NCI-H146 (cell line): ENCODE measurements at regions not wholly inside any gene's neighbourhood (a gene's known extent, or its start where the extent isn't known, plus 50 kb on each side); places are given as distances from the start of the nearest gene placed in this dataset.

ENCODE experiments used
- DNase-seq: peaks from one replicate; lab custom pipeline; 2025; lab: John Stamatoyannopoulos, UW

DNA sequence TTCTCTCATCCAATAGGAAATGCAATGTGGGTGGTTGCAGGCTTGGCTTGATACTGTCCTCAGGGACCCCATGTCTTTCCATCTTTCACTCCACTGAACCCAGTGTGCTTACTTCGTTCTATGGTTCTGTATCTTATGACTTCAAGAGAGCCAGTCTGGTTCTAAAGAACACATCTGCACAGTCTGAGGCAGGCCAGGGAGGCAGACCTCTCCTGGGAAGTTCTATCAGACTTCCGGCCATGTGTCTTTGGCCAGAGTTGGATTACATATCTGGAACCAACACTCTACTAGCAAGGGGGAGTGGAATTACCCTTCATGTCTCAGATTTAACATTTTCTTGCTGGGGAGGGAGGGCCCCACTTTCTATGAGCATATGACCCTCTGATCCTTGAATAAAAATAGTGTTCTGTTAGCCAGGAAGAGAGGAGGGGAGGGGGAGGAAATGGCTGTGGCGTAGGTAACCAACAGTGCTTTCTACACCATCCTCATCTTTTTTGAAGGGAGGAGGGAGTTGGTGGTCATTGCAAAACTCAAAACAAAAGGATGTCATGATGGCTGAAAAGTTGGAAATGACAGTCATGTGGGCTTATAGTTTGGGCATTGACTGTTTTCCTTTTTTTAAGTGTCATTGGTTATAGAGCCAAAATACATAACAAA is 370.2 kb downstream of the GATA3 start:
- no peak for DNase-seq

DNA sequence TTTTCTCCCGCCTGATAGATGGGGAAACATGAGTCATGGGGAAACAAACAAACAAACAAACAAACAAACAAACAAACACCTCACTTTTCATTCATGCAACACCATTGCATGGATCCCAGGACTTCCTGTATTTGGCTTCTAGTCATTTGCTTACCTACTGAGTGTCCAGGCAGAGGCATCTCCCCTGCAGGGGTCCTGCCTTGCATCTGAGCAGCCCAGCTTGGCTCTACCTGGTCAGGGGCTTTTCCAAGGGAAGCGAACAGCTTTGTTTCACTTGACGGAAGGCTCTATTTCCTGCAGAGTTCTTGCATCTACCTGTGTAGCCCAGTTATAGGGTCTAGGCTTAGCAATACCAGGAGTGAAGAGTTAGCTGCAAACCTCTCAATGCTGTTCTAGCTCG is 374.2 kb downstream of the GATA3 start:
- no peak for DNase-seq

DNA sequence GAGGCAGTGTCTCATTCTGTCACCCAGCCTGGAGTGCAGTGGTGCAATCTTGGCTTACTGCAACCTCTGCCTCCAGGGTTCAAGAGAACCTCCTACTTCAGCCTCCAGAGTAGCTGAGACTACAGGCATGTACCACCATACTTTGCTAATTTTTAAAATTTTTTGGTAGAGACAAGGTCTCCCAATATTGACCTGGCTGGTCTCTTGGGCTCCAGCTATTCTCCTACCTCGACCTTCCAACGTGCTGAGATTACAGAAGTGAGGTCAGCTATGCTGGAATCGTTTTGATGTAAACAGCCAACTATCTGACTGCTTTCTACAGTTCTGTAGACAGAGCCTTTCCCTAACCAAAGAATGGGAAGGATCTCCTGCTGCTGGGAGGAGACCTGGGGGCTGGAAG is 375.8 kb downstream of the GATA3 start:
- no peak for DNase-seq

DNA sequence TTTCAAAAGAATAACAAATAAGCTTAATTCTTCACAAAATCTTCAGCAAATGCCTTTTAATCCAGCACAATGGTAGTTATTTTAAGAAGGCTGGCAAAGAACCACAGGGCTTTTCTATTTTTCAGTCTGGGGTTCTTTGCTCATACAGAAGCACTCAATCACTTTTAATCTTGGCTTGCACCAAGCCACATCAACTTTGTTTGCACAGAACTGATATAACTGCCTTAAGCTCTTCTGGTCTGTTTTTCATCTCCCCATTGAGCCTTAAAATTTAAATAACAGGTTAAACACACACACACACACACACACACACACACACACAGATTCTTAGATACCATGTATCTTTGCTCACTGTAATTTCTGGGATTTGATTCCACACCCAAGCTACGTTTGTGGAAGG is 377.0 kb downstream of the GATA3 start:
- no peak for DNase-seq

DNA sequence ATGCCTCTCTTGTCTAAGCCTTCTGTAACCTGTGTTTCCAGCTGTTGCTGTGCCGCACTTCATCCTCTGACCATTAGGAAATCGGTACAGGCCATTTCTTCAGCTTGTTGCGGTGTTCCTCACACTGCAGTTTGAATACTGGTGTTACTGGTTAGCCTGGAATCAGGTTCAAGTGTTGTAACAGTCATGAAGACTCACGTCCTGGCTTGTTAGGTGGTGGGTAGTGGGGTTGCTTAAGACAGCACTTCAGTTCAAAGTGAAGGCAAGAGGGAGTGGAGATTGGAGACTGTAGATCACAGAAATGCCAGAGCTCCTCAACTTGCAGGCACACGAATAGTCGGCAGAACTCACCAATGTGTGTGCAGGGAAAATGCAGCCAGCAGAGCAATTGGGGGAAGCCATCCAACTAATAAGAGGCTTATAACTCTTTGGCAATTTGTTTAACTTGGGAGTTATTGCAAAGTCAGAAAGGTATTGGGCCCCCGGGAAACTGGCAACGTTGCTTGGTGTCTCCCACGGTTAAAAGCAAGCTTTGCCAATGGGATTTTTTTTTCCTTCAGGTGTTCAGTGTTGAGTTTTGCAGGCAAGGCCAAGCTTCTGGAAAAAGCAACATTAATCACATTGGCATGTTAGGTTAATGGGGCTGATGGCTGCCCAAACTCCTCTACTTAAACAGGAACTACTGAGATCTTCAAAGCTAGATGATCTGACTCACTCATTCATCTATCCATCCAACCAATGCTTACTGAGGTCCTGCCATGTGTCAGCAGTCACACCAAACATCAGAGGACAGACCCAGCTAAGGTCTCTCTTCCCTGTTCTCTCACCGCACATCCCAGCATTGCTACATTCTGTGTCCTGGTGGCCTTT is 380.9 kb downstream of the GATA3 start:
- DNase-seq = no peak

DNA sequence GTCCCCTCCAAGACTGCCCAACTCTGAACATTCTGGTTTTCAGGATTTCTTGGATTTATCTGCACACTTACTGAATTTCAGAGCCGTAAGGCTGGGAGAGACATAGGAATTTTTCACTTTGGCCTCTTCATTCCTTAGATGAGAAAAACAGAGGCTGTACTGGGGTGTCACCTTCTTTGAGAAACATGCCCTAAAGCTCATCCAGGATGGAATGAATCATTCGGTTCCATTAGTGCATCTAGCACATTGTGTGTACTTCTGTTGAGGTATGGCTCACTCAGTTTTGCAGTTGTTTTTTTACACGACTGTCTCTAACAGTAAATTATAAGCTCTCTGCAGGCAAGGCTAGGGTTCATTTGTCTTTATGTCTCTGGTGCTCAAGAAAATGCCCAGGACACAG is 383.4 kb downstream of the GATA3 start:
- DNase-seq = no peak

DNA sequence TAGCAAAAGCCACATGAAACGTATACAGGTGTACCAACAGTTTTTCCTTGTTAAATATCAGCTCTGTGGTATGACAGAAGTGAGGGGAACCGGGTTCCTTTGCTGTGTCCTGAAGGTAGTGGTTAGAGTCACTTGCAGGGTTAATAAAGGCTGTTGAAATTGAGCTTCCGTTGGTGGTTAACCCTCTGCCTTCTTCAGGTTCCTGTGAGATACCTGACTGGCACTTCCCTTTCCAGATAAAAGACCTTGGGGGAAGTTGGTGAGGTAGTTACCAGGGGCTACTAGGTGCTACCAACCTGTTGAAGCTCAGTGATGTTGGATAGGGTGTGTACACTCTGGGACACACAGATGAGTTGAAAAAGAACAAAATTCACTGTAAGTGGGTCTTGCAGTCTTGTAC is 384.1 kb downstream of the GATA3 start:
- DNase-seq = no peak

DNA sequence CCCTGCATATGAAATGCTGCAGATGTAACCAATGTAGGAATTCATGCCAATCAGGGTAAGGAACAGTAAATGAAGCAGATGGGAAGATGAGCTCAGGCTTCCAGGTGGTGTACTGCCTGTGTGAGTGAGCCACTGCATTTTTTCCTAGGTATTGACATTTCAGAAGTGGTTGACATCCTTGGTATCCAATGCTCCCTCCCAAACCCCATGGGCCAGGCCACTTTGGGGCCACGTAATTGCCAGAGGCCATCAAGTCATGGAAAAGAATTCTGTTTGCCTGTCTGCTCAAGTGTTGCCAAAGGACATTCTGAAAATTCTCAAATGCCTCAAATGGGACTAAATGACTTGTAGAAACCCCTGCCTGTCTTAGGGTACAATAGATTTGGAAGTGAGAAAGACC is 384.6 kb downstream of the GATA3 start:
- no peak for DNase-seq

DNA sequence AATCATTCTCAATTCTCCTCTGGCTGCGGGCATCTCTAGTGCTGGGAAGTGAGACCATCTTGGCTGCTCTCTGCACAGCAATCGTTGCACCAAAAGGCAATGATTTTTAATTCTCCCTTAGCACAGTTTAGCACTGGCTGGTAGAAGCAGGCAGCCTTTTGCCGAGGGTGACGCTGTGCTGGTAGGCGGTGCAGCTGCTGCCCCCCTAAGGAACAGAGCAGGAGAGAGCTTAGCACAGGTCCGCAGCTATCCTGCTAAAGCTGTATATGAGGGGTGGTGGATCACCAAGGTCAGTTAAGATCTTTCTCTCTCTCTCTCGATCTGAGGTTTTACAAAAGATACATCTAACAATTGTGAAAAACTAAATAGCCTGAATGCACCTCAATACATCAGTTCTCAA is 390.1 kb downstream of the GATA3 start:
- no peak for DNase-seq

DNA sequence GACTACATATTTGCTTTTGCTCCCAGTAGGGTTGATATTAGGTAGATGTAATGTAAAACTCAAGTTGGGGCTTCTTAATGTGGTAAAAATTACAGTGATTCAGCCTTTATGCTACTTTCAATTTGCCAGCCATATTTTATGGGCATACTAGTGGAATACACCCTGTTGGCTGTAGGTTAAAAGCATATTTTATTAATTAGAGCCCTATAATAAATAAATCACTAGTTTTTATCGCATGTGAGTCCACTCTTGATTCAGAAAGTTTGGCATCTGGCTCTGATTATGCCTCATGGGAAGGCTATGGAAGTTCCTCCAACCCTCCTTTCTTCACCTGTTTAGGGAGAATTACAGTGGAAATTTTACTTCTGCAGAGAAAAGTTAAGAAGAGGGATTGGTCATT is 390.9 kb downstream of the GATA3 start:
- no peak for DNase-seq

DNA sequence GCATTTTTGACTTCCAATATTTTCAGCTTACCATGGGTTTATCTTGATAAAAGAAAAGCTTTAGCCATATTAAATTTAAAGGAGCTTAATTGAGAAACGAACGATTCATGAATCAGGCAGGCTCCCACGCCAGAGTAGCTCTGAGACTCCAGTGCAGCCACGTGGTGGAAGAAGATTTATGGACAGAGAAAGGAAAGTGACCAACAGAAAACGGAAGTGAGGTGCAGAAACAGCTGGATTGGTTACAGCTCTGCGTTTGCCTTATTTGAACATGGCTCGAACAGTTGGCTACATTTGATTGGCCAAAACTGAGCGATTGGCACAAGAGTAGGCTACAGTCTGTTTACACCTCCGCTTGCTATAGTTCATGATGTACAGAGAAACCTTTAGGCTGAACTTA is 395.4 kb downstream of the GATA3 start:
- no peak for DNase-seq

DNA sequence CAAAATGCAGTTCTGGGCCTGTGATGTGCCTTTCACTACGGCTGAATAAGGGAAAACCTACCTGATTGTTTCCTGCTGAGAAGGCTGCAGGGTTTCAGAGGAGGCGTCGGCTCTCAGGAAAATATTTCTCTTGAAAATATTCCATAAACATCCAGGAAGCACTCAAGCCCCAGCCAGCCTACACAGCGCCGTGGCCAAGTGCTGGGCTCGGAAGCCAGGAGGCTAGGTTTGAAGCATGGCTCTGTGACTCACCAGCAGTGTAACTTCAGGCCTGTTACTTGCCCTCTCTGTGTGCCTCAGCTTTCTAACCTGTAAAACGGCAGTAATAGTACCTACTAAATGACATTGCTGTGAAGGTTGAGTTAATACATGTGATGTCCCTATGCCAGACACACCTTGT is 399.1 kb downstream of the GATA3 start:
- DNase-seq = no peak

DNA sequence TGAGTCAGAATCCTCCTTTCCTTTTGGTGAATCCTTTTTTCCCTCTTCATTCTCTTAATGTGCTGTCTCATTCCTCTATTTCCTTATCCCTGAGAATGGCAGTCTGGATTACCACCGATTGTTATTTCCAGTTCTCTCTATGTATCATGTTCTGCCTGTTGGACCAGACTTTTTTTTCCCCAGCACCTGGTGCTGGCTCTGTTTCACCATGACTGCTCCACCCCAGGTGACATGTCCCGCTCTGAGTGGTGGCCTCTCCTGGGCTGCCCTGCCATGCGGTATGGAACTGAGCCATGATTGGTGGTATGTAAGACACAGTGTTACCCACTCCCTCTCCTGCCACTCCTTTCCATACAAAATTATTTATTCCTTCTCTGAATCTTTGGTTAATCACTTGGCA is 399.9 kb downstream of the GATA3 start:
- DNase-seq = no peak

DNA sequence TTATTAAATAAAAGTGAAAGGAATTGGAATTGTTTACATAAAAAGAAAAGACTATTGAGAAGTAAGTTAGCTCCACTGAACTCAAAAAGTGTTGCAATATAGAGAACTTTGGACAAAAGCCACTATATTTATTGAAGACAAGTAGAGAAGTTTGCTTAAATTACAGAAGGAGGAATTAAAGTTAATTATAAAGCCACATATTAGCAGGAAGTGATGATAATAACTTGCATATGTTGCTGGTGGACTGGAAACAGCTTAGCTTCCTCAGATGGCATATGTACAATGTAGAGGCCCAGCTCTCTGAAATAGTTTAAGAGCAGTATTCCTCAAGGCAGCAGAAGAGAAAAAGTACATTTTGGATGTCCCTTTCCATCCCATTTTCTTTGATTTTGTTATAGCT is 400.7 kb downstream of the GATA3 start:
- no peak for DNase-seq

DNA sequence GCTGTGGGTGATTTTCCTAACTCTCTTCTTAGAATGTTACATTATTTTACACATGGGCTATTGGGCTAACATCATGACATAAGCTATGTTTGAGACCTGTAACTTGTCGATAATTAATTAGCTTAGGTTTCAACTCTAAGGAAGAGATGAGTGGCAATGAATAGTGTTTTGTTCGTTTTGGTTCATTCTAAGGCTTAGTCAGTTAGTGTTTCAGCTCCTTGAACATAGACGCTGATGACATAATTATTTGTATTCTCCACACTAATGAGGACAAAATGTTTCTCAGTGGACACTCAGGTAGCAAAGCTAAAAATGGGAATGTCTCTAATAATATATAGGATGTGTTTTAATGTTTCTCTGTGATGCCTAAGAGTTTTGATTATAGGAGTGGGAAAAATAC is 401.9 kb downstream of the GATA3 start:
- DNase-seq = no peak

DNA sequence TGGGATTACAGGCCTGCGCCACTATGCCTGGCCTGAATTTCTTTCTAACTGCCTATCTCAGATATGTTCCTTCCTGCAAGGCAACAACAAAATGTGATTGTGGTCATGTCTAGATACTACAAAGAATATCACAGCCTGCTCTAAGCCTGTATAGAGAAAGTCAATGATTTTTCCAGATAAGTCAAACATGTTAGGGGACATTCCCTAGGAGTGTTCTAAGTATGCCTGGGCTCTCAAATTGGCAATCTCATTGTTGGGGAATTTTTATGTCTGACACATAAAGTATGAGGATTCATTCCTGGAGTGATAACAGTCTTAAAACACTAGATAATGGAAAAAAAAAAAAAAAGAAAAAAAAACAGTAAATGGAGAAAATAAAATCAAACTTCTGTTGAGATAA is 406.1 kb downstream of the GATA3 start:
- DNase-seq = no peak

DNA sequence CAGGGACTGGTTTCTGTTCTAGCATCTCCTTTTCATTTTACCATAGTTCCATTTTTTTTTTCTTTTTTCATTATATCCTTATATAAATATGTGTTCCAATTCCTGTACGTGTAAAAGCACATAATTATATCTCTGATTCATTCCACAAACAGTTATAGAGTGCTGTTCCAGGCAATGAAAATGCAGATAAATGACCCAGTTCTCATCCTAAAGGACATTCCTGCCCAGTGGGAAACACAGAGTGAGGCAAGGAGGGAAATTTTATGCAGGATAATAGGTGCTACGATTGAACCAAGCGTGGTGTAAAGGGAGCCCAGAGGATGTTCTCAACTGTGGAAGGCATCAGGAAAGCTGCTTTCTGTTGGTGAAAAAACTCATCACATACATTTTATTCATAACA is 408.1 kb downstream of the GATA3 start:
- no peak for DNase-seq

DNA sequence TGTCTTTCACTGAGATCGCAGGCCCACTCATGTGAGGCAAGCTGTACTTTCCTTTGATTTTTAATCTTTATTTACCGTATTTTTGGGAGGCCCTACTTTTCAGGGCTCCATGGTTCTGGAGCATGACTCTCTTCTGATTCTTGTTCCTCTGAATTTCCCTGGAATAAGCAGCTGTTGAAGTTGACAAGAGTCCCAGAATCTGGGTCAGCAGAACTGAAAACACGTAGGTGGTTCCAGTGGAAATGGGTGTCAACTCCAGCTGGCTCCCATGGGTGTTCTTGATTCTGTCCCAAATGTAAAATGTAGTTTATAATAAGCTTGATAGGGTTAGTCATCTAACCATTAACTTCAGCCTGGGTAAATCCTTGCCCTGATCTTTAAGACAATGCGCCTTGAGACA is 409.4 kb downstream of the GATA3 start:
- no peak for DNase-seq

DNA sequence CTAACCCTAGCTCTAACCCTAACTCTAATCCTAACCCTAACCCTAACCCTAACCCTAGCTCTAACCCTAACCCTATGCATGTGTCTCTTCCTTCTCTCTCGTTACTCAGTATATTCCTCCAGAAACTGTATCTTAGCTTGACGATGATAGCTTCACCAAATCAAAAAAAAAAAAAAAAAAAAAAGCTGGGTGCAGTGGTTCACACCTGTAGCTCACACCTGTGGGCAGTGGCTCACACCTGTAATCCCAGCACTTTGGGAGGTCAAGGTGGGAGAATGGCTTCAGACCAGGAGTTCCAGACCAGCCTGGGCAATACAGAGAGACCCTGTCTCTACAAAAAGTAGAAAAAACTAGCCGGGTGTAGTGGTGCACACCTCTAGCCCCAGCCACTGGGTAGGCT is 414.0 kb downstream of the GATA3 start:
- no peak for DNase-seq

DNA sequence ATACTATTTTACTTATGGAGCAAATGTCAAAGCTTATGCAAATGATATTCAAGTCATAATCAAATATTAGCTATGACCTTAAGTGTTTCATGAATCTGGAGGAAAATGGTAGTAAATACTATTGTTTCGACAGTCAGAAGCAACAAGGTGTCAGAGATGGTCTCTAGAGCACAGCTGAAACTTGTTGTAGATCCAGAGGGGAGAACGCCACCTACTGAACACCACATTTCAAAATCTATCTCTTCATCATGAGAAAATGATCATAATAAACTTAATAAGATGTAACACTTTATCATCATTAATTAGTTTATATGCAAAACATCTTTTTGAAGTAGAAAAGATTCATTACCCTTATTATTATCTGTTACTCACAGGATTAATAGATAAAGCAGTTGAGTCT is 418.7 kb downstream of the GATA3 start:
- DNase-seq = no peak

DNA sequence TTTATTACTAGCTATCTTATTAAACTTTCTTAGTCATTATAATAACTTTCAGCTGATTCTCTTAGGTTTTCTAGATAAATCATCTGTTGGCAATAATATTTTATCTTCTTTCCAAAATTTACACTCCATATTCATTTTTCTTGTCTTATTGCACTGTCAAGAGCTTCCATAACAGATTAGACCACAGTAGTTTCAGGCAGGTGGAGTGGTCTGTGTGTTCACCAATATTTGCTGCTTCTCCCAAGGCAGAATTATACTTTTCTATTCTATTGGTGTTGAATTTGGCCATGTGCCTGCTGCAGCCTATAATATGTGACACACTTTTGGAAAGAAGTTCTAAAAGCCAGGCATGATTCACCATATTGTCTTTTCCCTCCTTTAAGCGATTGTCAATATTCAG is 422.8 kb downstream of the GATA3 start:
- no peak for DNase-seq

DNA sequence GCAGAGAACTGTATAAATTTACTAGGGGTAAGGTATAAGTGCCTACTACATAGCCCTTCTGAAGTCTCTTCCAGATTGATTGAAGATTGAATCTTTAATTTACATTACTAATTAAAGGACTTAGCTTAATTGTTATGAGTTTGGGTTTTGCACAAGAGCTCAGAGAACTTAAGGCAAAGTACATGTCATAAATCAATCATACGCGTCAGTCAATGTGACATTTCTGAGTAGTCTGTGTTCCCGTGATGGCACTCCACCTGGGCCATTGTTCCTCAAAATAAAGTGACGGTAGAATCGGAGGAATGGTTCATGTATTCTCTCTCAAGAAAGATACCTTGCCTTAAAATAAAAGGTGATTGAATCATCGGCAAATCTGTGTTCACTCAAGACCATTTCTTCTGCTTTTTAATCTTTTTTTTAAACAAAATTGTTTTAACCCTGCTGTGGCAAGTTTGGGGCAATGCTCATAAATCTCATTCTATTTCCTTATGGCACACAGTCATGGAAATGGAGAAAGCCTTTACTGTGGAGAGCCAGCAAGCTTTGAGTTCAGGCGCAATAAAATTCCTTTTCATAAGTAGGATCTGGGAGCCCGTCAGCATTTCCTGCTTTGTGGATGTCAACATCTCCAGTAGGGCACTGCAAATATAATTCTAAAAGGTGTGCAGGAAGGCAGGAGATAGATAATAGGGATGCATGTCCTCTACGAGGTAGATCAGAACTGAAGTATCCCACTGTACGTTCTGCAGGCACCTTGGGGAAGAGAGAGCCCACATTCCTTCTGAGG is 427.4 kb downstream of the GATA3 start:
- DNase-seq = no peak

DNA sequence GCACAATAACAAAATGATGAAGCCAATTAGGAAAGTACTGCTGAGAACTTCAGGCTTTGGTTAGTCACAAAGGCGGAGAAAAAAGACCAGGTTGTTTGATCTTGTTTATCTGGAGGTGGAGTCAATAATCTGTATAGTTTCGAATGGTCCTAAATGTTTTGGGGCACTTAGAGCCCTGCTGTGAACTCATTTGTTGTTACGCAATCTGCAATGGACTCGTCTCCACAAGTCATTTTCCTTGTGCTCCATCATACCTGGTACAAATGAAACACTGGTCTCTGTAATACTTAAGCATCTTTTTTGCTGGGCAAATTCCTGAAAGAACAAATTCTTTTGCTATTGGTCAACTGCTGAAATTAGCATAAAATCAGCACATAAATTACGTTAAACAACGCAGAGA is 430.5 kb downstream of the GATA3 start:
- DNase-seq = no peak
